Naive B cell (primary cell): ENCODE measurements at regions not wholly inside any gene's neighbourhood (a gene's known extent, or its start where the extent isn't known, plus 50 kb on each side); places are given as distances from the start of the nearest gene placed in this dataset.

ENCODE experiments used
- ATAC-seq, 2 donors: fragments of 150-1000 bp; cut with Tn5 transposase; 2 replicates each; pipeline ENCODE4 v1.10.0; 2021; ENCODE audit warnings: low read depth in 2 of 2, mild to moderate bottlenecking in 2 of 2, moderate library complexity in 2 of 2
- DNase-seq: peaks from one replicate; pipeline ENCODE4 v3.0.0; 2022
- H3K27ac Mint-ChIP-seq, 6 donors: one replicate each; pipeline ENCODE4 v1.8.0; 2020 to 2022; ENCODE audit warnings: mild to moderate bottlenecking in 6 of 6, mixed read lengths in 6 of 6, moderate library complexity in 5 of 6, inconsistent platforms in 2 of 6
- H3K27me3 Mint-ChIP-seq, 3 donors: one replicate each; pipeline ENCODE4 v1.8.0; 2021 to 2022; ENCODE audit warnings: mixed read lengths in 3 of 3, mild to moderate bottlenecking in 1 of 3
- H3K36me3 Mint-ChIP-seq, 2 donors: one replicate each; pipeline ENCODE4 v1.8.0; 2020 to 2022; ENCODE audit warnings: mixed read lengths in 2 of 2, inconsistent platforms in 1 of 2, mild to moderate bottlenecking in 1 of 2
- H3K4me1 Mint-ChIP-seq, 3 donors: one replicate each; pipeline ENCODE4 v1.8.0; 2020 to 2022; ENCODE audit warnings: mixed read lengths in 3 of 3, inconsistent platforms in 1 of 3, mild to moderate bottlenecking in 1 of 3, moderate library complexity in 1 of 3
- H3K4me3 Mint-ChIP-seq, 8 donors: one replicate each; pipeline ENCODE4 v1.8.0; 2020 to 2022; ENCODE audit warnings: mild to moderate bottlenecking in 8 of 8, mixed read lengths in 8 of 8, moderate library complexity in 8 of 8, inconsistent platforms in 2 of 8
- H3K9me3 Mint-ChIP-seq, 7 donors: one replicate each; pipeline ENCODE4 v1.8.0; 2020 to 2022; ENCODE audit warnings: mixed read lengths in 7 of 7, mild to moderate bottlenecking in 5 of 7, inconsistent platforms in 2 of 7, moderate library complexity in 1 of 7

GRCh38 chr7:34320926-34321661 lies 336.9 kb upstream of the NPSR1 start:
- ATAC-seq (peak in 1 of 2 donors; percentile 32), DNase-seq (peak; percentile 11)
- Mint-ChIP-seq H3K4me3 (peak overlapping the region in 2 of 8 donors; percentile 50 to 71), H3K9me3 (no peaks in the 10 kb centered on the region), H3K27ac (no peak overlapping the region), H3K36me3 (no peaks in the 10 kb centered on the region), H3K4me1 (peaks cover 0 to 4% (median 0%) of the 10 kb centered on the region in 3 donors), H3K27me3 (peaks cover 14 to 26% (median 17%) of the 10 kb centered on the region in 3 donors)

GRCh38 chr7:34322841-34323240 lies 335.2 kb upstream of the NPSR1 start:
- no peak for ATAC-seq
- no peaks in the 10 kb centered on the region for H3K36me3 Mint-ChIP-seq
- H3K27ac Mint-ChIP-seq: no peak overlapping the region
- H3K4me1 Mint-ChIP-seq: peaks cover 0 to 4% (median 0%) of the 10 kb centered on the region in 3 donors
- DNase-seq: no peak
- H3K27me3 Mint-ChIP-seq: peaks cover 14 to 26% (median 20%) of the 10 kb centered on the region in 3 donors
- H3K9me3 Mint-ChIP-seq: peaks cover 0 to 4% (median 0%) of the 10 kb centered on the region in 7 donors
- no peak overlapping the region for H3K4me3 Mint-ChIP-seq

GRCh38 chr7:34327681-34328080 lies 330.3 kb upstream of the NPSR1 start:
- Mint-ChIP-seq H3K36me3 (no peaks in the 10 kb centered on the region), H3K4me3 (no peak overlapping the region), H3K9me3 (peaks cover 0 to 4% (median 0%) of the 10 kb centered on the region in 7 donors), H3K4me1 (no peaks in the 10 kb centered on the region), H3K27ac (no peak overlapping the region), H3K27me3 (peaks cover 0 to 7% (median 3%) of the 10 kb centered on the region in 3 donors)
- no peak for DNase-seq
- ATAC-seq: no peak

GRCh38 chr7:34330308-34330707 lies 327.7 kb upstream of the NPSR1 start:
- H3K36me3 Mint-ChIP-seq: no peaks in the 10 kb centered on the region
- no peak for DNase-seq
- no peak for ATAC-seq
- no peaks in the 10 kb centered on the region for H3K4me1 Mint-ChIP-seq
- H3K9me3 Mint-ChIP-seq: peaks cover 0 to 8% (median 2%) of the 10 kb centered on the region in 7 donors
- H3K27ac Mint-ChIP-seq: no peak overlapping the region
- H3K27me3 Mint-ChIP-seq: peaks cover 0 to 3% (median 0%) of the 10 kb centered on the region in 3 donors
- no peak overlapping the region for H3K4me3 Mint-ChIP-seq

GRCh38 chr7:34331102-34331501 lies 326.9 kb upstream of the NPSR1 start:
- no peaks in the 10 kb centered on the region for H3K4me1 Mint-ChIP-seq
- ATAC-seq: no peak
- H3K27ac Mint-ChIP-seq: no peak overlapping the region
- no peaks in the 10 kb centered on the region for H3K36me3 Mint-ChIP-seq
- no peak for DNase-seq
- peaks cover 0 to 3% (median 0%) of the 10 kb centered on the region in 3 donors for H3K27me3 Mint-ChIP-seq
- no peak overlapping the region for H3K4me3 Mint-ChIP-seq
- H3K9me3 Mint-ChIP-seq: peaks cover 0 to 8% (median 3%) of the 10 kb centered on the region in 7 donors

DNA sequence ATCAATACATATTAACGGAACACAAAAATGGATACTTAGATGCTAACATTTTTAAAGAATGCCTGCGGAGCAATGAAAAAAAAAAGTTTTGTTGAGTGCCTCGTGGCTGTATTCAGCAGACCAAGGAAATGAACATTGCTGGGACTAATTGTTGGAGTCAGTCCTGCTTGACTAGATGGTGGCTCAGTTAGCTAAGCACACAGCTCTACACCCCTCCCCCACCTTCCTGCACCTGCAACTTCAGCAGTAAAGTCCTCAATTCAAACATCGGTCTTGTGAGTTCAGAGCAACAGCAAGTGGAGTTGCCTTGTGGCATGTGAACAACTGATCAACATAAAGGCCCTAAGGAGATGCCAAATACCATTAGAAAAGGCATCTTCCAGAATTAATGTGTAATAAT lies 326.0 kb upstream of the NPSR1 start:
- Mint-ChIP-seq H3K27me3 (no peaks in the 10 kb centered on the region), H3K9me3 (peaks cover 0 to 11% (median 4%) of the 10 kb centered on the region in 7 donors), H3K4me3 (no peak overlapping the region), H3K27ac (no peak overlapping the region), H3K36me3 (no peaks in the 10 kb centered on the region), H3K4me1 (no peaks in the 10 kb centered on the region)
- ATAC-seq (no peak), DNase-seq (no peak)

- ATAC-seq: no peak
- no peak overlapping the region for H3K4me3 Mint-ChIP-seq
- peaks cover 0 to 4% of the 10 kb centered on the region in 2 donors for H3K36me3 Mint-ChIP-seq
- no peaks in the 10 kb centered on the region for H3K27me3 Mint-ChIP-seq
- no peak overlapping the region for H3K27ac Mint-ChIP-seq
- H3K4me1 Mint-ChIP-seq: no peaks in the 10 kb centered on the region
- no peak for DNase-seq
- H3K9me3 Mint-ChIP-seq: peaks cover 2 to 22% (median 8%) of the 10 kb centered on the region in 7 donors
These were observed 324.8 kb upstream of the NPSR1 start for GRCh38 chr7:34333184-34333583.

GRCh38 chr7:34333925-34334324 lies 324.1 kb upstream of the NPSR1 start:
- Mint-ChIP-seq H3K27ac (peak overlapping the region in 1 of 6 donors; percentile 4), H3K4me3 (no peak overlapping the region), H3K36me3 (peaks cover 0 to 4% of the 10 kb centered on the region in 2 donors), H3K9me3 (peaks cover 4 to 26% (median 9%) of the 10 kb centered on the region in 7 donors), H3K27me3 (no peaks in the 10 kb centered on the region), H3K4me1 (no peaks in the 10 kb centered on the region)
- ATAC-seq (no peak), DNase-seq (no peak)

GRCh38 chr7:34337163-34337562 lies 320.9 kb upstream of the NPSR1 start:
- DNase-seq (no peak), ATAC-seq (no peak)
- no peaks in the 10 kb centered on the region for H3K27me3 Mint-ChIP-seq
- H3K9me3 Mint-ChIP-seq: peaks cover 4 to 26% (median 11%) of the 10 kb centered on the region in 7 donors
- H3K4me3 Mint-ChIP-seq: no peak overlapping the region
- H3K36me3 Mint-ChIP-seq: peaks cover 0 to 4% of the 10 kb centered on the region in 2 donors
- H3K4me1 Mint-ChIP-seq: no peaks in the 10 kb centered on the region
- H3K27ac Mint-ChIP-seq: no peak overlapping the region

DNA sequence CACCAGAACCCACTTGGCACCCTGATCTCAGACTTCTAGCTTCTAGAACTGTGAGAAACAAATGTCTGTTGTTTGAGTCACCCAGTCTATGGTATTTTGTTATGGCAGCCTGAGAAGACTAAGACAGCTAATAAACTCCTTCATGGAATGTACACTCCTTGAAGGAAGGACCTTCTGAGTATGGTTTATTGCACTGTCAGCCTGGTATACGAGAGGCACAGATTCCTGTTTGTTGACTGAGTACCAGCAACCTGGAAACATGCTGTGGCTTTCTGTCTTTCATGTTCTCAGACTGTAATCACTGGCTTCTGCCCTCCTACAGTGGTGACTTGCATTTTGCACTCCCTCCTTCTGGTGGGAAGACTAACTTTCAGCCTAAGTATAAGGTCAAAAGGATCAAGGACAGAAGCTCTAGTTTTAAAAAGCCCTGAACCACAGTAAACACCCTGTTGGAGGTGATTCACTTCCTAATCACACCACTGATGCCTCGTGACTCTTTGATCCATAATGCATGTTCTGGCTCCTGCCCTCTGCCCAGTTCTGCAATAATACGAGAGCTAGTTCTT lies 319.0 kb upstream of the NPSR1 start:
- H3K4me1 Mint-ChIP-seq: no peaks in the 10 kb centered on the region

GRCh38 chr7:34341326-34341725 lies 316.7 kb upstream of the NPSR1 start:
- H3K4me1 Mint-ChIP-seq: no peaks in the 10 kb centered on the region
- H3K4me3 Mint-ChIP-seq: no peak overlapping the region
- ATAC-seq: no peak

More for the DNA sequence above, 319.0 kb upstream of the NPSR1 start:
- Mint-ChIP-seq H3K4me3 (no peak overlapping the region), H3K36me3 (peaks cover 0 to 4% of the 10 kb centered on the region in 2 donors), H3K27me3 (no peaks in the 10 kb centered on the region), H3K9me3 (peaks cover 2 to 19% (median 12%) of the 10 kb centered on the region in 7 donors), H3K27ac (no peak overlapping the region)
- ATAC-seq (no peak), DNase-seq (no peak)

GRCh38 chr7:34342387-34342786 lies 315.6 kb upstream of the NPSR1 start:
- H3K4me1 Mint-ChIP-seq: no peaks in the 10 kb centered on the region
- H3K9me3 Mint-ChIP-seq: peaks cover 4 to 11% (median 7%) of the 10 kb centered on the region in 7 donors
- H3K27ac Mint-ChIP-seq: peak overlapping the region in 1 of 6 donors; percentile 57
- H3K4me3 Mint-ChIP-seq: no peak overlapping the region
- H3K36me3 Mint-ChIP-seq: peaks cover 0 to under 1% of the 10 kb centered on the region in 2 donors
- DNase-seq: no peak
- no peaks in the 10 kb centered on the region for H3K27me3 Mint-ChIP-seq
- ATAC-seq: no peak

More at GRCh38 chr7:34341326-34341725, 316.7 kb upstream of the NPSR1 start:
- no peaks in the 10 kb centered on the region for H3K27me3 Mint-ChIP-seq
- H3K27ac Mint-ChIP-seq: no peak overlapping the region
- DNase-seq: no peak
- peaks cover 4 to 19% (median 11%) of the 10 kb centered on the region in 7 donors for H3K9me3 Mint-ChIP-seq
- peaks cover 0 to 4% of the 10 kb centered on the region in 2 donors for H3K36me3 Mint-ChIP-seq

GRCh38 chr7:34343667-34344066 lies 314.4 kb upstream of the NPSR1 start:
- Mint-ChIP-seq H3K4me3 (no peak overlapping the region), H3K27ac (no peak overlapping the region), H3K27me3 (no peaks in the 10 kb centered on the region), H3K9me3 (peaks cover 0 to 5% (median 4%) of the 10 kb centered on the region in 7 donors), H3K36me3 (no peaks in the 10 kb centered on the region), H3K4me1 (no peaks in the 10 kb centered on the region)
- DNase-seq (no peak), ATAC-seq (no peak)

- Mint-ChIP-seq H3K4me1 (no peaks in the 10 kb centered on the region), H3K27me3 (no peaks in the 10 kb centered on the region), H3K36me3 (no peaks in the 10 kb centered on the region), H3K4me3 (no peak overlapping the region), H3K27ac (no peak overlapping the region), H3K9me3 (peaks cover 0 to 12% (median 0%) of the 10 kb centered on the region in 7 donors)
- no peak for DNase-seq
- ATAC-seq: no peak
These were observed 304.0 kb upstream of the NPSR1 start for GRCh38 chr7:34354011-34354410.
